ENCODE measurements at regions not wholly inside any gene's neighbourhood (a gene's known extent, or its start where the extent isn't known, plus 50 kb on each side); places are given as distances from the start of the nearest gene placed in this dataset.

- Histone ChIP-seq H3K27me3 (ENCODE audit: control insufficient read depth, insufficient read depth, low read length) (no peaks in the 10 kb centered on the region), H3K36me3 (ENCODE audit: control insufficient read depth, insufficient read depth, low read length) (no peaks in the 10 kb centered on the region), H3K4me3 (ENCODE audit: low read depth, low read length) (no peak overlapping the region)
- TF ChIP-seq, protein P1, sequence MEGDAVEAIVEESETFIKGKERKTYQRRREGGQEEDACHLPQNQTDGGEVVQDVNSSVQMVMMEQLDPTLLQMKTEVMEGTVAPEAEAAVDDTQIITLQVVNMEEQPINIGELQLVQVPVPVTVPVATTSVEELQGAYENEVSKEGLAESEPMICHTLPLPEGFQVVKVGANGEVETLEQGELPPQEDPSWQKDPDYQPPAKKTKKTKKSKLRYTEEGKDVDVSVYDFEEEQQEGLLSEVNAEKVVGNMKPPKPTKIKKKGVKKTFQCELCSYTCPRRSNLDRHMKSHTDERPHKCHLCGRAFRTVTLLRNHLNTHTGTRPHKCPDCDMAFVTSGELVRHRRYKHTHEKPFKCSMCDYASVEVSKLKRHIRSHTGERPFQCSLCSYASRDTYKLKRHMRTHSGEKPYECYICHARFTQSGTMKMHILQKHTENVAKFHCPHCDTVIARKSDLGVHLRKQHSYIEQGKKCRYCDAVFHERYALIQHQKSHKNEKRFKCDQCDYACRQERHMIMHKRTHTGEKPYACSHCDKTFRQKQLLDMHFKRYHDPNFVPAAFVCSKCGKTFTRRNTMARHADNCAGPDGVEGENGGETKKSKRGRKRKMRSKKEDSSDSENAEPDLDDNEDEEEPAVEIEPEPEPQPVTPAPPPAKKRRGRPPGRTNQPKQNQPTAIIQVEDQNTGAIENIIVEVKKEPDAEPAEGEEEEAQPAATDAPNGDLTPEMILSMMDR (IDR thresholded peaks at IDR 0.05; ENCODE audit: insufficient read depth, low read length, poor library complexity, severe bottlenecking), result no peak
- DNase-seq (ENCODE audit: low read depth), result no peak
Observed at GRCh38 chr12:97638739-97639138, 176.1 kb downstream of the RMST start.

DNA sequence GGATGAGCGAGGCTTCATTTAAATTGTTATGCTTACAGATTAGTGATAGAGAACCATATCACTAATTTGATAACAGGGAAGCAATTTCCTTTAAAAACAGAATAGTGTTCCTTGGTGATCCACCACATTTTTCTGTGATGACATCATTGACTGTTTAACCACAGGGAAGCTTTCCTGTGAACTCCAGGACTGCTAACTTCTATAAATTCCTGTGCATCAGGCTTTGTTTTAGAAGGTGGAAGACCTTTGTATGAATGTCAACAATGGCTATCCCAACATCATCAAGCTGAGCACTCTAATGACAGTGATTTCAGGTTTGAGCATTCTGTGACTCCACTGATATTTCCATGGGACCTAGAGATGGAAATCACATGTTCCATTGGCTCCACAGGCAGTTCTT is 177.1 kb downstream of the RMST start:
- H3K36me3 ChIP-seq (ENCODE audit: control insufficient read depth, insufficient read depth, low read length), result no peaks in the 10 kb centered on the region
- peak; percentile 42 for DNase-seq (ENCODE audit: low read depth)
- H3K4me3 ChIP-seq (ENCODE audit: low read depth, low read length), result no peak overlapping the region
- TF ChIP-seq, protein P1 (IDR thresholded peaks at IDR 0.05; ENCODE audit: insufficient read depth, low read length, poor library complexity, severe bottlenecking), result no peak
- no peaks in the 10 kb centered on the region for H3K27me3 ChIP-seq (ENCODE audit: control insufficient read depth, insufficient read depth, low read length)

DNA sequence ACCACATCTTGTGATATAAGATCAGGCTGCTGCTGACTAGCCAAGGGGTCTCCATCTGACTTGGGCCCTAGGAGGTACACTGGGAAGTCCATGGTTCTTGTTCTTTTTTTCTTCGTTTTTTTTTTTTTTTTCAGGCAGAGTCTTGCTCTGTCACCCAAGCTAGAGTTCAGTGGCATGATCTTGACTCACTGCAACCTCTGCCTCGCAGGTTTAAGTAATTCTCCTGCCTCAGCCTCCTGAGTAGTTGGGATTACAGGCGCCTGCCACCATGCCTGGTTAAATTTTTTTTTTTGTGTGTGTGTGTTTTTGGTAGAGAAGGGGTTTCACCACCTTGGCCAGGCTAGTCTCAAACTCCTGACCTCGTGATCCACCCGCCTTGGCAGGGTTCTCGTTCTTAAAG is 178.2 kb downstream of the RMST start:
- H3K36me3 ChIP-seq (ENCODE audit: control insufficient read depth, insufficient read depth, low read length), result no peaks in the 10 kb centered on the region
- no peaks in the 10 kb centered on the region for H3K27me3 ChIP-seq (ENCODE audit: control insufficient read depth, insufficient read depth, low read length)
- H3K4me3 ChIP-seq (ENCODE audit: low read depth, low read length), result no peak overlapping the region
- TF ChIP-seq, protein P1 (IDR thresholded peaks at IDR 0.05; ENCODE audit: insufficient read depth, low read length, poor library complexity, severe bottlenecking), result no peak
- no peak for DNase-seq (ENCODE audit: low read depth)

DNA sequence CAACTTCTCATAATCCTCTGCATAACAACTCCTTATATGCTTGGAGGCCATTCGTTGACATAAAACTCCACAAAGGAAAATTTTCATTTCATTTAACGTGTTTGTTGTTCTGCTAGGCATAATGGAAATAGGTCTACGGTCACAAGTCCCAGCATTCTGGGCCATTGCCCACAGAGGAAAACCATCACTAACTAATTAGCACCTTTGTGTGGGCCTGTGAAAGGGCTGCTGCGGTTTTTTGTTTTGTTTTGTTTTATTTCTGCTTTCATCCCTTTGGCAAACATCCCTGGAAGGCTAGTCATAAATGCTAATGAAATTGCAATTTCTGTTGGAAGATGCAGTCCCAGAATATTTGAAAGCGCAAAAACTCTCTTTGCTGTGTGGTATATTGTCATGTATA is 180.3 kb downstream of the RMST start:
- no peaks in the 10 kb centered on the region for H3K27me3 ChIP-seq (ENCODE audit: control insufficient read depth, insufficient read depth, low read length)
- no peak for DNase-seq (ENCODE audit: low read depth)
- H3K36me3 ChIP-seq (ENCODE audit: control insufficient read depth, insufficient read depth, low read length), result no peaks in the 10 kb centered on the region
- TF ChIP-seq, protein P1 (IDR thresholded peaks at IDR 0.05; ENCODE audit: insufficient read depth, low read length, poor library complexity, severe bottlenecking), result no peak
- no peak overlapping the region for H3K4me3 ChIP-seq (ENCODE audit: low read depth, low read length)

GRCh38 chr12:97643924-97644323 is 181.3 kb downstream of the RMST start:
- H3K27me3 ChIP-seq (ENCODE audit: control insufficient read depth, insufficient read depth, low read length), result no peaks in the 10 kb centered on the region
- peak; percentile 38 for DNase-seq (ENCODE audit: low read depth)
- H3K36me3 ChIP-seq (ENCODE audit: control insufficient read depth, insufficient read depth, low read length), result no peaks in the 10 kb centered on the region
- TF ChIP-seq, protein P1 (IDR thresholded peaks at IDR 0.05; ENCODE audit: insufficient read depth, low read length, poor library complexity, severe bottlenecking), result no peak
- H3K4me3 ChIP-seq (ENCODE audit: low read depth, low read length), result no peak overlapping the region

- no peak for DNase-seq (ENCODE audit: low read depth)
- TF ChIP-seq, protein P1 (IDR thresholded peaks at IDR 0.05; ENCODE audit: insufficient read depth, low read length, poor library complexity, severe bottlenecking), result no peak
- Histone ChIP-seq H3K4me3 (ENCODE audit: low read depth, low read length) (no peak overlapping the region), H3K36me3 (ENCODE audit: control insufficient read depth, insufficient read depth, low read length) (no peaks in the 10 kb centered on the region), H3K27me3 (ENCODE audit: control insufficient read depth, insufficient read depth, low read length) (no peaks in the 10 kb centered on the region)
Observed at GRCh38 chr12:97645726-97646125, 183.1 kb downstream of the RMST start.

Measured in kidney epithelial cell (primary cell).